H1 (cell line): ENCODE measurements at regions not wholly inside any gene's neighbourhood (a gene's known extent, or its start where the extent isn't known, plus 50 kb on each side); places are given as distances from the start of the nearest gene placed in this dataset.
"Not testable (repeated sequence)": the region's sequence is repeated elsewhere in the genome, so short reads cannot be mapped to it uniquely, and the experiment has no call there.

ENCODE experiments used
- CTCF ChIA-PET: fragments of 300-600 bp; sonication (Branson Sonifier 250); formaldehyde crosslinking; loops from one replicate; lab custom pipeline; 2021; ENCODE audit not compliant: partially characterized antibody; lab: Charles Lee
- POLR2A ChIA-PET: fragments of 300-600 bp; sonication (Branson Sonifier 250); formaldehyde crosslinking; loops from one replicate; lab custom pipeline; 2021; ENCODE audit warnings: inconsistent platforms; ENCODE audit not compliant: partially characterized antibody; lab: Charles Lee
- DNase-seq, 2 experiments: peaks; one replicate each; pipeline versions ENCODE4 v3.0.0 to v3.0.0-alpha.2; 2010 to 2022; ENCODE audit warnings: low spot score in 2 of 2, low read depth in 1 of 2, mixed read lengths in 1 of 2
- FAIRE-seq: peaks from 2 replicates; lab custom pipeline; 2011; peaks lifted over from hg19 to GRCh38; lab: Jason Lieb, UNC
- H2AFZ ChIP-seq: 2 replicates; pipeline ENCODE4 v1.8.1; 2012; ENCODE audit warnings: low read length, inconsistent platforms
- H2AK5ac ChIP-seq: 2 replicates; pipeline ENCODE4 v1.6.1; 2013; ENCODE audit warnings: low read depth, low read length
- H2BK120ac ChIP-seq: replicated peaks from 2 replicates; pipeline ENCODE3; 2013; ENCODE audit warnings: low read depth, low read length, inconsistent platforms
- H2BK12ac ChIP-seq: 2 replicates; pipeline ENCODE4 v1.6.1; 2013; ENCODE audit warnings: low read depth, low read length
- H2BK15ac ChIP-seq: 2 replicates; pipeline ENCODE4 v1.6.1; 2013; ENCODE audit warnings: low read length
- H2BK20ac ChIP-seq: 2 replicates; pipeline ENCODE4 v1.6.1; 2013; ENCODE audit warnings: low read length
- H2BK5ac ChIP-seq: 2 replicates; pipeline ENCODE4 v1.6.1; 2013; ENCODE audit warnings: low read depth, low read length
- H3K14ac ChIP-seq: 2 replicates; pipeline ENCODE4 v1.6.1; 2013; ENCODE audit warnings: inconsistent platforms; ENCODE audit not compliant: insufficient read length
- H3K18ac ChIP-seq: 2 replicates; pipeline ENCODE4 v1.6.1; 2013; ENCODE audit warnings: low read length; ENCODE audit errors: extremely low read depth
- H3K23ac ChIP-seq: 2 replicates; pipeline ENCODE4 v1.6.1; 2013; ENCODE audit warnings: inconsistent platforms; ENCODE audit not compliant: insufficient read length
- H3K23me2 ChIP-seq: 2 replicates; pipeline ENCODE4 v1.6.1; 2013; ENCODE audit warnings: low read depth, low read length
- H3K27ac ChIP-seq: 2 replicates; pipeline ENCODE4 v1.6.1; 2011; ENCODE audit warnings: low read depth, low read length, inconsistent platforms
- H3K27me3 ChIP-seq, 4 experiments: replicated peaks in 1 of 4; 1 replicate in 1 of 4; 2 replicates in 3 of 4; pipeline versions ENCODE4 v1.6.1 to v1.8.1; 2011 to 2013; ENCODE audit warnings: low read length in 3 of 4, mild to moderate bottlenecking in 3 of 4, inconsistent platforms in 2 of 4, mixed read lengths in 2 of 4, moderate library complexity in 1 of 4; ENCODE audit not compliant: control insufficient read depth in 3 of 4, insufficient read depth in 3 of 4; ENCODE audit errors: extremely low read depth in 1 of 4
- H3K36me3 ChIP-seq, 4 experiments: 2 replicates each; pipeline versions ENCODE4 v1.6.1 to v1.8.1; 2011 to 2013; ENCODE audit warnings: mild to moderate bottlenecking in 4 of 4, low read length in 3 of 4, moderate library complexity in 2 of 4, control low read depth in 1 of 4, inconsistent platforms in 1 of 4; ENCODE audit not compliant: insufficient read depth in 4 of 4, control insufficient read depth in 2 of 4
- H3K4ac ChIP-seq: replicated peaks from 2 replicates; pipeline ENCODE3; 2013; ENCODE audit warnings: low read length, low read depth, mixed read lengths, inconsistent platforms; ENCODE audit not compliant: insufficient read length
- H3K4me1 ChIP-seq, 4 experiments: replicated peaks in 1 of 4; 1 replicate in 1 of 4; 2 replicates in 3 of 4; pipeline versions ENCODE4 v1.6.1 to v1.8.1; 2011 to 2013; ENCODE audit warnings: low read length in 3 of 4, inconsistent platforms in 2 of 4, mixed read lengths in 1 of 4; ENCODE audit not compliant: insufficient read depth in 4 of 4, control insufficient read depth in 3 of 4
- H3K4me2 ChIP-seq, 2 experiments: 2 replicates each; pipeline versions ENCODE4 v1.6.1 to v1.8.1; 2011 to 2013; ENCODE audit warnings: low read depth in 2 of 2, low read length in 2 of 2, control low read depth in 1 of 2, inconsistent platforms in 1 of 2, mild to moderate bottlenecking in 1 of 2; ENCODE audit not compliant: insufficient read depth in 1 of 2
- H3K4me3 ChIP-seq, 4 experiments: fragments of 200-600, 300-600 bp in 1 of 4; sonication (generic), shearing (Covaris generic), sonication (Bioruptor Twin) in 1 of 4; 2 replicates each; pipeline versions ENCODE4 v1.5.1 to v1.8.1; 2011 to 2016; ENCODE audit warnings: low read length in 4 of 4, low read depth in 3 of 4, control low read depth in 2 of 4, inconsistent platforms in 2 of 4, mild to moderate bottlenecking in 2 of 4, mixed read lengths in 1 of 4, moderate library complexity in 1 of 4; ENCODE audit not compliant: insufficient read depth in 2 of 4; ENCODE audit errors: extremely low read depth in 1 of 4
- H3K56ac ChIP-seq: replicated peaks from 2 replicates; pipeline ENCODE3; 2013; ENCODE audit warnings: low read depth, mild to moderate bottlenecking, mixed read lengths, low read length, inconsistent platforms; ENCODE audit not compliant: insufficient read length
- H3K79me1 ChIP-seq: 2 replicates; pipeline ENCODE4 v1.6.1; 2013; ENCODE audit warnings: low read depth, low read length, control low read depth
- H3K79me2 ChIP-seq, 2 experiments: 2 replicates each; pipeline versions ENCODE4 v1.6.1 to v1.8.1; 2012 to 2013; ENCODE audit warnings: low read length in 2 of 2, mild to moderate bottlenecking in 2 of 2, inconsistent platforms in 1 of 2; ENCODE audit not compliant: insufficient read depth in 2 of 2, control insufficient read depth in 1 of 2
- H3K9ac ChIP-seq, 4 experiments: replicated peaks in 1 of 4; 1 replicate in 1 of 4; 2 replicates in 3 of 4; pipeline versions ENCODE4 v1.6.1 to v1.8.1; 2011 to 2013; ENCODE audit warnings: low read depth in 3 of 4, low read length in 3 of 4, control low read depth in 2 of 4, mild to moderate bottlenecking in 2 of 4, moderate library complexity in 2 of 4, inconsistent platforms in 1 of 4; ENCODE audit errors: extremely low read depth in 1 of 4
- H3K9me3 ChIP-seq, 2 experiments: 2 replicates each; pipeline versions ENCODE4 v1.6.1 to v1.8.1; 2012 to 2013; ENCODE audit warnings: mild to moderate bottlenecking in 2 of 2, moderate library complexity in 2 of 2, control low read depth in 1 of 2, inconsistent platforms in 1 of 2, low read depth in 1 of 2, low read length in 1 of 2, mixed read lengths in 1 of 2; ENCODE audit not compliant: insufficient read depth in 2 of 2
- H4K20me1 ChIP-seq, 2 experiments: replicated peaks in 1 of 2; 2 replicates each; pipeline versions ENCODE3 to v1.8.1; 2011 to 2013; ENCODE audit warnings: inconsistent platforms in 2 of 2, low read length in 2 of 2, mild to moderate bottlenecking in 1 of 2; ENCODE audit not compliant: insufficient read depth in 2 of 2, control insufficient read depth in 1 of 2
- H4K5ac ChIP-seq: 2 replicates; pipeline ENCODE4 v1.6.1; 2013; ENCODE audit warnings: low read length, low read depth, mixed read lengths, inconsistent platforms; ENCODE audit not compliant: insufficient read length
- H4K8ac ChIP-seq: 2 replicates; pipeline ENCODE4 v1.8.0; 2013; ENCODE audit warnings: mild to moderate bottlenecking, moderate library complexity, low read length, inconsistent platforms; ENCODE audit not compliant: insufficient read depth; ENCODE audit errors: extremely low read depth
- H4K91ac ChIP-seq: replicated peaks from 2 replicates; pipeline ENCODE3; 2013; ENCODE audit warnings: low read length, mixed read lengths, inconsistent platforms; ENCODE audit not compliant: insufficient read length
- BRCA1 ChIP-seq: IDR thresholded peaks from 2 replicates; pipeline ENCODE4 v1.6.1; 2012; ENCODE audit warnings: low read depth, low read length, improper control_type of control experiment
- JUN ChIP-seq: IDR thresholded peaks from 2 replicates; pipeline ENCODE4 v1.6.1; 2011; ENCODE audit warnings: low read depth, mild to moderate bottlenecking, improper control_type of control experiment, low read length
- JUND ChIP-seq: IDR thresholded peaks from 2 replicates; pipeline ENCODE4 v1.6.1; 2011; ENCODE audit warnings: mild to moderate bottlenecking, improper control_type of control experiment, low read length
- RXRA ChIP-seq: IDR thresholded peaks from 2 replicates; pipeline ENCODE4 v1.6.1; 2011; ENCODE audit warnings: low read depth, mild to moderate bottlenecking, low read length, moderate library complexity; ENCODE audit not compliant: insufficient read depth
- SP1 ChIP-seq: IDR thresholded peaks from 2 replicates; pipeline ENCODE4 v1.6.1; 2011; ENCODE audit warnings: low read depth, low read length
- TAF1 ChIP-seq: IDR thresholded peaks from 2 replicates; pipeline ENCODE4 v1.6.1; 2011; ENCODE audit warnings: mild to moderate bottlenecking, low read depth, low read length

DNA sequence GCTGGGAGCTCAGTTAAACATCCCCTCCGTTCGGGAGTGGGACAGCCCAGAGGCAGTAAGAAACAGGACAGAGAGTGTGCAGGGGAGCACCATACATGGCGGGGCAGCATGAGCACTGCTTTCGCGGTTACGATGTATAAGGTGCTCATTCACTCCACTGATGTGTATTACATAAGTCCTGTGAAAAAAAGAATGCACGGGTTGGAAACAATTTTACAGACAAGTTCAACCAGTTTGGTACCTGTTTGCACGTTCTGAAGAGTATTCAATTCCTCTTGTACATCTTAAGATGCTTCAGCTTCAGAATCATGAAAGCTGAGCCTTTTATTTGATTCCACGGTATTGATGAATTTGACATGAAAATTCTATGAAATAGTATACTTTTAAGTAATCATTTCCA lies 97.8 kb upstream of the NETO1 start (continued):
- TF ChIP-seq JUND: no peak
- TF ChIP-seq TAF1: no peak
- no peak for TF ChIP-seq SP1
- TF ChIP-seq BRCA1: no peak
- no peak for TF ChIP-seq JUN
- TF ChIP-seq RXRA: no peak

DNA sequence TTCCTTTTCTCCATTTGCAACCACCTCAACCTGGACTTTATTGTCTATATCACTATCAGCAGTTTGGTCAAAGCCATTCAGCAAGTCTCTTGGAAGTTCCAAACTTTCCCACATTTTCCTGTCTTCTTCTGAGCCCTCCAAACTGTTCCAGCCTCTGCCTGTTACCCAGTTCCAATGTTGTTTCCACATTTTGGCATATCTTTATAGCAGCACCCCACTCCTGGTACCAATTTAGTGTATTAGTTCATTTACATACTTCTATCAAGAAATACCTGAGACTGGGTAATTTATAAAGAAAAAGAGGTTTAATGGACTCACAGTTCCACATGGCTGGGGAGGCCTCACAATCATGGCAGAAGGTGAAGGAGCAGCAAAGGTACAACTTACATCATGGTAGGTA lies 90.4 kb upstream of the NETO1 start:
- H2AFZ ChIP-seq, H3K14ac ChIP-seq, H3K27ac ChIP-seq, H3K27me3 ChIP-seq, H3K18ac ChIP-seq, H2BK15ac ChIP-seq, H3K4me1 ChIP-seq, CTCF ChIA-PET, H3K9ac ChIP-seq, H4K20me1 ChIP-seq, H2AK5ac ChIP-seq, DNase-seq, H3K79me1 ChIP-seq, H2BK5ac ChIP-seq, H4K91ac ChIP-seq, H2BK20ac ChIP-seq, H3K4me3 ChIP-seq, H3K23me2 ChIP-seq, H3K4me2 ChIP-seq, H3K79me2 ChIP-seq, H3K23ac ChIP-seq, H4K8ac ChIP-seq, H4K5ac ChIP-seq, POLR2A ChIA-PET, H3K36me3 ChIP-seq, H3K56ac ChIP-seq, FAIRE-seq, H3K4ac ChIP-seq, H2BK120ac ChIP-seq, H2BK12ac ChIP-seq: not testable (repeated sequence)
- peaks cover 15 to 21% of the 10 kb centered on the region in 2 experiments for H3K9me3 ChIP-seq
